GM12875 (cell line): ENCODE measurements at regions not wholly inside any gene's neighbourhood (a gene's known extent, or its start where the extent isn't known, plus 50 kb on each side); places are given as distances from the start of the nearest gene placed in this dataset.

Source experiments
- H3K4me3 ChIP-seq: one replicate; pipeline ENCODE4 v1.5.1; 2011; ENCODE audit warnings: low read depth, low read length, control low read depth
- CTCF ChIP-seq: IDR thresholded peaks from 2 replicates; pipeline ENCODE4 v1.5.1; 2011; ENCODE audit warnings: low read depth, mild to moderate bottlenecking, control low read depth, inconsistent platforms, low read length, moderate library complexity, borderline replicate concordance; ENCODE audit not compliant: insufficient read depth

GRCh38 chr16:54381601-54382313, 95.2 kb upstream of the IRX3 start:
- H3K4me3 ChIP-seq = no peak overlapping the region
- no peak for TF ChIP-seq CTCF

- TF ChIP-seq CTCF = no peak
Observed at GRCh38 chr16:54375071-54375470, 88.5 kb upstream of the IRX3 start.

GRCh38 chr16:54373534-54374520, 87.2 kb upstream of the IRX3 start:
- no peak overlapping the region for H3K4me3 ChIP-seq
- TF ChIP-seq CTCF = no peak

More at GRCh38 chr16:54375071-54375470, 88.5 kb upstream of the IRX3 start:
- no peak overlapping the region for H3K4me3 ChIP-seq

- TF ChIP-seq CTCF = no peak
- no peak overlapping the region for H3K4me3 ChIP-seq
Observed at GRCh38 chr16:54370278-54371040, 83.9 kb upstream of the IRX3 start.

- H3K4me3 ChIP-seq = no peak overlapping the region
- no peak for TF ChIP-seq CTCF
Observed at GRCh38 chr16:54369861-54370260, 83.3 kb upstream of the IRX3 start.

- no peak for TF ChIP-seq CTCF
- H3K4me3 ChIP-seq = no peak overlapping the region
Observed at GRCh38 chr16:54366943-54367342, 80.4 kb upstream of the IRX3 start.
